H7 (cell line): ENCODE measurements at regions not wholly inside any gene's neighbourhood (a gene's known extent, or its start where the extent isn't known, plus 50 kb on each side); places are given as distances from the start of the nearest gene placed in this dataset.
"Not testable (repeated sequence)": the region's sequence is repeated elsewhere in the genome, so short reads cannot be mapped to it uniquely, and the experiment has no call there.

Source experiments
- DNase-seq: peaks from one replicate; pipeline ENCODE4 v3.0.0; 2012
- H3K27me3 ChIP-seq: 2 replicates; pipeline ENCODE4 v1.6.0; 2011; ENCODE audit warnings: mild to moderate bottlenecking, low read length; ENCODE audit not compliant: control insufficient read depth, insufficient read depth
- H3K36me3 ChIP-seq: replicated peaks from 2 replicates; pipeline ENCODE4 v1.5.1; 2011; ENCODE audit warnings: low read length; ENCODE audit not compliant: control insufficient read depth, insufficient read depth
- H3K4me3 ChIP-seq: 2 replicates; pipeline ENCODE4 v1.5.1; 2011; ENCODE audit warnings: low read depth, mild to moderate bottlenecking, control low read depth, low read length, moderate library complexity; ENCODE audit not compliant: insufficient read depth

DNA sequence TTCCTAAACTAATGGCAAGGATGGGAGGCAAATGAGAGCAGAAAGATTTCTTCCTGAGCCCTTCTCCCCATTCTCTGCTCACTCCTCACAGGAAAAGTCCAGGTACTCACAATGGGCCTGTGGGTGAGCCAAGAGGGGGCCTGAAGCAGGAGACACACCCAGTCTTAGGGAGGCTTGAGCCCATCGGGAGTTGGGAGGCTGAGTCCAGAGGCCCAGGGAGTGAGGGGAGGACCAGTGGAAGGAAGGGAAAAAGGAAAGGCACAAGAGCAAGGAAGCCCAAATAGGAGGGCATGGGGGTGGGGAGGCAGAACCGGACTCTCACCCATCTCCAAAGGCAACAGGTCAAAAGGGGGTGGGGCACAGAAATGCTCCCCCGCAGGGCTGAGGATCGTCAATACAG, 68.1 kb upstream of the CNEP1R1 start:
- H3K27me3 ChIP-seq = no peaks in the 10 kb centered on the region
- H3K4me3 ChIP-seq = no peak overlapping the region
- no peak for DNase-seq
- H3K36me3 ChIP-seq = no peaks in the 10 kb centered on the region

DNA sequence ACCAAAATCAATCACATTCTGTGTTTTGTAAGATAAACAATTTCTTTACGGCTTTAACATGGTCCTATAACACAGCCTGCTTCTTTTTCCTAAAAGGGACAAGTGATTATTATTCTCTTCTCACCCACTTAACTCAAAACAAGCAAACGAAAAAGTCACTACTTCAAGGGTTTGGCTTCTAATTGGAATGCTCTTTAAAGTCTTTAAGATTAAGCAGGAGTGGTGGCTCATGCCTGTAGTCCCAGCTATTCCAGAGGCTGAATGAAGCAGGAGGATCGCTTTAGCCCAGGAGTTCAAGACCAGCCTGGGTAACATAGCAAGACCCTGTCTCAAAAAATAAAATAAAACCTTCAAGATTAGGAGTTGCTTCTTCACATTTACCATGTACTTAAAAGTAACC, 66.6 kb upstream of the CNEP1R1 start:
- no peak overlapping the region for H3K4me3 ChIP-seq
- DNase-seq = no peak
- H3K27me3 ChIP-seq = no peaks in the 10 kb centered on the region
- H3K36me3 ChIP-seq = no peaks in the 10 kb centered on the region

DNA sequence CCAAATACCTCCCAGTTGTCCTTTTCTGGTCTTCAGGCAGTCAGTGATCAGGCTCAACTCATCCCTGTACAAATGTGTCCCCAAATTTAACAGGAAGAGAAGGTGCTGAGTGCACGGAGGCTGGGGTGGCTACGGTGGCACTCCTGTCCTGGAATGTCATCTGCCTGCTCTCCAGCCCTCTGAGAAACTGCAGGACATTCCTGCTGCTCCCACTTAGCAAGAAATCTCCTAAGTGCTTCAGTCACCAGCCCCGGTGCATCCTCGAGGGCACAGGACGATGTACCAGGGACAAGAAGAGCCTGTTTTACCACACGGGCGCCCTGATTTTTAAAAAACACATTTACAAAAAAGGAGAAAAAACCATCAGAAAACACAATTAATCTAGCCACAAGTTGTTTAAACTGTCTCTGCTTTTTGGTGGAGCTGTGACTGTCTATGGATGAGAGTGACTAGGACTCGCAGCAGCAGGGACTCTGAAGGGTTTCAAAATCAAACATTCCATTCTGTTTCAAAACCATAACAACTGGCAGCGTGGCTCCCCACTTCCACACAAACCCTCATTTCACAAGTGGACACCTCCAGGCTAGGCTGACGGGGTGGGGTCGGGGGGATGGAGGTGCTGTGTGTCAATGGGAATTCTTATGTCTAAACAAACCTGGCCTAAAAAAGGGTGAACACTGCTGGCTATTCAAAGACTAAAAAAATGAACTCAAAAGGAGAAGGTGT, 65.3 kb upstream of the CNEP1R1 start:
- H3K36me3 ChIP-seq = no peaks in the 10 kb centered on the region
- DNase-seq = no peak
- H3K27me3 ChIP-seq = no peaks in the 10 kb centered on the region
- H3K4me3 ChIP-seq = no peak overlapping the region

DNA sequence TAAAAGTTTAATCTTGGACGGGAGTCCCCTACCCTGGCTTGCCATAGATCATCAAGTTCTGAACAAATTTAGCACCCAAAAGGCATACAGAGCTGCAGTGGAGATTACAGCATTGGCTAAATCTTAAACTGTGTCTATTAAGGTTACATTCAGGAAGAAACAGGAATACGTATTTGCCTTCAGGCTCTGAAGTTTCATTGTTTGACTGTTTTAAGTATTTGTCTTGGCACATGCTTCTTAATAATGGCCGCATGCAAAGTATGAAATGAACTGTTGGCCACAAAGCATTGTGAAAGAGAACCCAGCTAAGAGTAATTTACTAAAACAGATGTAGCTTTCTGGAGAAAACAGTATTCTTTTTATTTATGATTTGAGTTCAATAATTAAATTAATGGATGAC, 63.9 kb upstream of the CNEP1R1 start:
- no peak overlapping the region for H3K4me3 ChIP-seq
- DNase-seq = no peak
- H3K27me3 ChIP-seq = no peaks in the 10 kb centered on the region
- H3K36me3 ChIP-seq = no peaks in the 10 kb centered on the region

DNA sequence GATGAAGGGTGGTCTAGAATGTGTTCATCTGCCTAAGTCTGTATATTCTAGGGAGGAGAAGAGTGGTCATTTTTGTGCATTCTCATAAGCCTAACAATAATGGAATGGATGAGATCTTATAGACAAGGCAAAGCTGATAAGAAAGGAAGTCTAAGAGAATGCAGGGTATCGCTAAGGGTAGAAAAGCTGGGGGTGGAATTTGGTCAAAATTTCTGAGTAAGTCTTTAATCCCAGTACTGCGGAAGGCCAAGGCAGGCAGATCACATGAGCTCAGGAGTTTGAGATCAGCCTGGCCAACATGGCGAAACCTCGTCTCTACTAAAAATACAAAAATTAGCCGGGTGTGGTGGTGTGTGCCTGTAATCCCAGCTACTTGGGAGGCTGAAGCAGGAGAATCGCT, 62.5 kb upstream of the CNEP1R1 start:
- not testable (repeated sequence) for H3K4me3 ChIP-seq, H3K27me3 ChIP-seq, H3K36me3 ChIP-seq, DNase-seq

DNA sequence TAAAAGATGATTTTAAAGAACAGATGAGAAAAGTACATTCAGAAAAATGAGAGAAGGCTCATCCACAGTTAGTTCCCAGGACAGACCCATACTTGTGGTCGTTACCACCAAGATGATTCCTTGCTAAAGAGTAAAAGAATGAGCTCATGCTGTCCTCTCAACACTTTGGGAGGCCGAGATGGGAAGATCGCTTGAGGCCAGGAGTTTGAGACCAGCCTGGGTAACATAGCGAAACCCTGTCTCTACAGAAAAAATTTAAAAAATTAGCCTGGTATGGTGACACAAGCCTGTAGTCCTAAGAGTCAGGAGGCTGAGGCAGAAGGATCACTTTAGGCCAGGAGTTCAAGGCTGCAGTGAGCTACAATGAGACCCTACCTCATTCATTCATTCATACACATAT, 60.7 kb upstream of the CNEP1R1 start:
- no peak for DNase-seq
- no peaks in the 10 kb centered on the region for H3K36me3 ChIP-seq
- H3K27me3 ChIP-seq = no peaks in the 10 kb centered on the region
- H3K4me3 ChIP-seq = no peak overlapping the region

DNA sequence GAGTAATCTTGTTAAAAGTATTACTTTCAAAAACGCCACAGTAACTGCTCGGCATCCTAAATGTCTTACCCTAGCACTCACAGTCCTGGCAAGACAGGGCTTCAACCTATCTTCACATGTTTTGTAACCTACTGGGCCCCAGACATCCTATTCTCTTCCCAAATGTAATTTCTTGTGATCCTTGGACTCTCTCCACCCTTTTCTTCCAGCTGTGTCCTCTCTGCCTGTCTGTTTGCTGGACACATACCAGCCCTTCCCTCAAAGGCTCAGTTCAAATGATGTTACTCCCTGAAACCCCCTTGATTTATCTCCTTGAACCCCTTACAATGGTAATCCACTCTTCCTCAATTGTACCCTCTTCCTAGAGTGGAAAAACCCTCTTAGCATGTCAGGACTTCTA, 60.1 kb upstream of the CNEP1R1 start:
- H3K36me3 ChIP-seq = no peaks in the 10 kb centered on the region
- no peaks in the 10 kb centered on the region for H3K27me3 ChIP-seq
- H3K4me3 ChIP-seq = no peak overlapping the region
- no peak for DNase-seq

DNA sequence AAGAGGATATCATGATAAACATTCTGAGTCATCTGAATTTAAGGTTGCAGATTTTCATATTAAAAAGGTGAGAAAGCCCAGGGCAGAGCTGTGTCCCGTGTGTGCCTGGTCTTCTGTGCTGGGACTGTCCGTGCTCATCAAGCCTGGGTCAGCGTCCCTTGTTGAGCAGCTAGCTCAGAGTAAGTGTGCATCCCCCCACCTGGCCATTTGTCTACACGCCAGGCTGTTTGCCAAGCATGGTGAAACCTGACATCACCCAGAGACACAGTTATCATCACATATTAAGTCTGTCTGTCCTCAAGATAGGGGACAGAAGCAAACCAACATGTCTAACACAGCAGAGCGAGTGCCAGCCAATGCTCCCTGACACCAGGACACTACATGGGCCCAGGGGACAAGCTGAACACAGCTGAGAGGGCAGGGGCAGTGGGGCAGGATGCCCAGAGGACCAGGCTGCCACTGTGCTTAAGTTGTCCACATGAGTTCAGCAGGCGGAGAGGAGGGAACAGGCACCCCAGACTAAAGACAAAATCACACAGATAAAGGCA, 57.9 kb upstream of the CNEP1R1 start:
- no peaks in the 10 kb centered on the region for H3K27me3 ChIP-seq
- H3K4me3 ChIP-seq = no peak overlapping the region
- H3K36me3 ChIP-seq = no peaks in the 10 kb centered on the region
- no peak for DNase-seq

DNA sequence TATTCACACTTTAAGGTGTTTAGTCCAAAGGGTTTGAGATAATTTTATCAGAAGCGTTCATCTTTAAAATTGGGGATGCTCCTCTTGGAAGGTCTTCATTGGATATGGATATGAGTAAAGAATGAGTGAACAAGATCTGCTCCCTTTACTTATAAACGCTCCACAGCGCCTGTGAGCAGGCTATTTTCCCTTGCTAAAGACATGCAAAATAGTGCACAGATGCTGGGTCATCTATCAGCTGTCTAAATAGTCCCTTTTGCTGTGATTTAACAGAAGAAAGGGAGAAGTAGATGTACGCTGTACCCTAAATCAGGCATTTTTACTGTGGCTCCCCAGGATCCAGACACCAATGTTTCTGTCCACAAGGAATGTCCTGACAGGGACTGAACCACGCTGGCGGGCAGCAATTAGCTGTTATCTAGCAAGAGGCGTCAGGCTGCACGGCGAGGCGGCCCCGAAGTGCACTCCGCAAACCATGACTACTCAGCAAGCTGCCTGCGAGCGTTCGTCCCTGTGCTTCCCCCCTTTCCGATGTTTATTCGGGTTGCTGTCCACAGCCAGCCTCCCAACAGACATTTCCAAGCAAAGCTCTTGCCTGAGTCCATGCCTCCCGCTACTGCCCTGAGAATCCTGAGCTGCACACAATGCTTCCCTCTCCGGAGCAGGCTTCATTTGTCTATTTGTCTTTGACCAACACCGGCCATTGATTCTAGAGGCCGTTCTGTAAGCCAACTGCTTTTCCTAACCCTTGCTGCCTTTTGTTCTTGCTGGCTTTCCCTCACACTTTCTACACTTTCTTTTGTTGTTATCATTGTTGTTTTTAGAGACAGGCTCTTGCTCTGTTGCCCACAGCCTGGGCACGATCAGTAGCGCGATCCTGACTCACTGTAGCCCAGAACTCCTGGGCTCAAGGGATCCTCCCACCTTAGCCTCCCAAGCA, 55.7 kb upstream of the CNEP1R1 start:
- H3K4me3 ChIP-seq = no peak overlapping the region
- no peaks in the 10 kb centered on the region for H3K27me3 ChIP-seq
- no peak for DNase-seq
- H3K36me3 ChIP-seq = no peaks in the 10 kb centered on the region

DNA sequence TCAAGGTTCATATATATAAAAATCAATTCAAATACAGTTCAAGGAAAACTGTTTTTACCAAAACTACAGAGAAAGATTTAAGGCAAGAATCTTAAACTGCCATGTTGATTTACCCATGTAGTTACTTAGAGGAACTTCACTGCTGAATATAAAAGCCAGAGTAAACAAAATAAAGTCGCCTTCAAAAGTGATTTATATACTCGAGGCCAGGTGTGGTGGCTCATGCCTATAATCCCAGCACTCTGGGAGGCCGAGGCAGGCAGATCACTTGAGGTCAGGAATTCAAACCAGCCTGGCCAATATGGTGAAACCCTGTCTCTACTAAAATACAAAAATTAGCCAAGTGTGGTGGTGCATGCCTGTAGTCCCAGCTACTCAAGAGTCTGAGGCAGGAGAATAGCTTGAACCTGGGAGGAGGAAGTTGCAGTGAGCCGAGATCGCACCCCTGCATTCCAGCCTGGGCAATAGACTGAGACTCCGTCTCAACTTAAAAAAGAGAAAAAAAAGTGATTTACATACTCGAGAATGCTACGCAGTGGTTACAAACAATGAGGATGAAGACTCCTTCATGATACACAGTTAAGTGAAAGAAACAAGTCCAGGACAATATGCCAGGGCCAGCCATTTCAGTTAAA, 54.1 kb upstream of the CNEP1R1 start:
- no peaks in the 10 kb centered on the region for H3K27me3 ChIP-seq
- no peak overlapping the region for H3K4me3 ChIP-seq
- no peak for DNase-seq
- H3K36me3 ChIP-seq = no peaks in the 10 kb centered on the region

DNA sequence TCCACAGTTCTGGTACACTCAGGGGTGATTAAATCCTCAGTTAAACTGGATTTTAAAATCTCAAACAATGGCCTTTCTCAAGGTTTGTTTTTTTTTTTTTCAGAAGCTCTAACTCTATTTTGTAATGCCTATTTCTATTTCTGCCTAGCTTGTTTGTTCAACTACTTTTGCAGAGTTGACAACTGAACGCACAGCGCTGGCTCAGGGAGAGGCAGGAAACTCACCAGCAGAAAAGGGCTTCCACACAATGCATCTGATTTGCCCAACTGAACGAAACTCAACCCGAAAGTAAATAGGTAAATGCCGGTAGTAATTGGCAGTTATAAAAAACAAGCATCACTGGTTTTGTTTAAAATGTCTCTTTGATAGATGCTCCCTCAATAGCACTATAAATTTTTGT, 52.7 kb upstream of the CNEP1R1 start:
- no peak overlapping the region for H3K4me3 ChIP-seq
- no peaks in the 10 kb centered on the region for H3K27me3 ChIP-seq
- DNase-seq = no peak
- H3K36me3 ChIP-seq = no peaks in the 10 kb centered on the region

DNA sequence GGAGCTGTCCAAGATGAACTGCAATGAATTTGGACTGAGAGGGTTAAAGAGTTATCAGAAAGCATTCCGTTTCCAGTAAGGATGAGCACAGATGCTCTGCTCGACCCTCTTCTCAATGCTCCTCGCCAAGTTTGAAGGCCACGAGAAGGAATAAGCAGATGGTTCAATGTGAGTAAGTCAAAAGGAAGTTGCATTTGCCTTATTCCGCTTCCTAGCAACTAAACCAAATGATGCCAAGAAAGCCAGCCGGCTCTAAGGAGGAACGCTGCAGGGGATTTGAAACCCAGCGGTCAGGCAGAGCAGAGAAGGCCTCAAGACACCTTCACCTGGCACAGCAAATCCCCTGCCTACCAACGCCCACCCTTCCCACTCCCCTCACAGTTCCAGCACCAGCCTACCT, 52.1 kb upstream of the CNEP1R1 start:
- DNase-seq = no peak
- Histone ChIP-seq H3K36me3 (no peaks in the 10 kb centered on the region), H3K4me3 (no peak overlapping the region), H3K27me3 (no peaks in the 10 kb centered on the region)
